ENCODE measurements at regions not wholly inside any gene's neighbourhood (a gene's known extent, or its start where the extent isn't known, plus 50 kb on each side); places are given as distances from the start of the nearest gene placed in this dataset.
A peak's percentile ranks its signal among the peaks of the same experiment; 100 is the strongest.

GRCh38 chr2:215579809-215580208, 143.9 kb upstream of the FN1 start:
- ChIA-PET CTCF (interaction anchor here (1.0 kb wide), 1 partner anchor 45 kb away, joined by 3 read pairs; no protein-coding TSS in a partner anchor), POLR2A (interaction anchor here (0.7 kb wide), 1 partner anchor 118 kb away, joined by 6 read pairs; no protein-coding TSS in a partner anchor)
- Histone ChIP-seq H3K27me3 (ENCODE audit: control insufficient read depth, insufficient read depth, low read length) (no peaks in the 10 kb centered on the region), H3K36me3 (ENCODE audit: control insufficient read depth, insufficient read depth, low read length) (no peaks in the 10 kb centered on the region), H3K4me3 (ENCODE audit: low read depth, low read length) (no peak overlapping the region)
- TF ChIP-seq CTCF (IDR thresholded peaks at IDR 0.05; ENCODE audit: insufficient read depth, low read depth, low read length), result no peak
- peak; percentile 69 for DNase-seq (ENCODE audit: low read depth)

- Histone ChIP-seq H3K27me3 (ENCODE audit: control insufficient read depth, insufficient read depth, low read length) (no peaks in the 10 kb centered on the region), H3K36me3 (ENCODE audit: control insufficient read depth, insufficient read depth, low read length) (no peaks in the 10 kb centered on the region), H3K4me3 (ENCODE audit: low read depth, low read length) (no peak overlapping the region)
- no peak for DNase-seq (ENCODE audit: low read depth)
- ChIA-PET CTCF (no interaction called here), POLR2A (no interaction called here)
- TF ChIP-seq CTCF (IDR thresholded peaks at IDR 0.05; ENCODE audit: insufficient read depth, low read depth, low read length), result no peak
These were observed 141.5 kb upstream of the FN1 start for GRCh38 chr2:215577356-215577755.

GRCh38 chr2:215576572-215576971, 140.7 kb upstream of the FN1 start:
- no peak for TF ChIP-seq CTCF (IDR thresholded peaks at IDR 0.05; ENCODE audit: insufficient read depth, low read depth, low read length)
- POLR2A ChIA-PET, result no interaction called here
- Histone ChIP-seq H3K27me3 (ENCODE audit: control insufficient read depth, insufficient read depth, low read length) (no peaks in the 10 kb centered on the region), H3K4me3 (ENCODE audit: low read depth, low read length) (no peak overlapping the region), H3K36me3 (ENCODE audit: control insufficient read depth, insufficient read depth, low read length) (no peaks in the 10 kb centered on the region)
- DNase-seq (ENCODE audit: low read depth), result no peak
- CTCF ChIA-PET, result interaction anchor here (0.7 kb wide), 1 partner anchor 252 kb away, joined by 3 read pairs; no protein-coding TSS in a partner anchor

- TF ChIP-seq CTCF (IDR thresholded peaks at IDR 0.05; ENCODE audit: insufficient read depth, low read depth, low read length), result no peak
- no peak for DNase-seq (ENCODE audit: low read depth)
- ChIA-PET CTCF (no interaction called here), POLR2A (interaction anchor here (0.6 to 0.7 kb wide), 2 partner anchors 25 to 51 kb away, joined by 3 to 6 read pairs; no protein-coding TSS in a partner anchor)
- no peaks in the 10 kb centered on the region for H3K36me3 ChIP-seq (ENCODE audit: control insufficient read depth, insufficient read depth, low read length)
- no peak overlapping the region for H3K4me3 ChIP-seq (ENCODE audit: low read depth, low read length)
- no peaks in the 10 kb centered on the region for H3K27me3 ChIP-seq (ENCODE audit: control insufficient read depth, insufficient read depth, low read length)
These were observed 137.6 kb upstream of the FN1 start for GRCh38 chr2:215573496-215573895.

GRCh38 chr2:215572341-215572848, 136.5 kb upstream of the FN1 start:
- ChIA-PET POLR2A (interaction anchor here (0.6 kb wide), 1 partner anchor 346 kb away, joined by 5 read pairs; no protein-coding TSS in a partner anchor), CTCF (interaction anchor here (1.3 kb wide), 1 partner anchor 18 kb away, joined by 3 read pairs; no protein-coding TSS in a partner anchor)
- no peak for TF ChIP-seq CTCF (IDR thresholded peaks at IDR 0.05; ENCODE audit: insufficient read depth, low read depth, low read length)
- no peak for DNase-seq (ENCODE audit: low read depth)
- H3K27me3 ChIP-seq (ENCODE audit: control insufficient read depth, insufficient read depth, low read length), result no peaks in the 10 kb centered on the region
- H3K36me3 ChIP-seq (ENCODE audit: control insufficient read depth, insufficient read depth, low read length), result no peaks in the 10 kb centered on the region
- H3K4me3 ChIP-seq (ENCODE audit: low read depth, low read length), result no peak overlapping the region

Data from BJ (cell line).